IMR-90 (cell line): ENCODE measurements at regions not wholly inside any gene's neighbourhood (a gene's known extent, or its start where the extent isn't known, plus 50 kb on each side); places are given as distances from the start of the nearest gene placed in this dataset.

Source experiments
- BHLHE40 ChIP-seq: fragments of 150-350 bp; IDR thresholded peaks from 2 replicates; pipeline ENCODE4 v1.6.1; 2016; ENCODE audit warnings: mild to moderate bottlenecking, low read depth, low read length
- POLR2A ChIP-seq: IDR thresholded peaks from 2 replicates; pipeline ENCODE4 v1.6.1; 2012; ENCODE audit warnings: mild to moderate bottlenecking, low read depth, low read length
- RCOR1 ChIP-seq: IDR thresholded peaks from 2 replicates; pipeline ENCODE4 v1.6.1; 2012; ENCODE audit warnings: mild to moderate bottlenecking, low read length, improper control_type of control experiment; ENCODE audit not compliant: insufficient replicate concordance
- TF ChIP-seq, protein P1 (sequence below): conservative IDR thresholded peaks from 2 replicates; pipeline ENCODE4 v1.5.1; 2012; ENCODE audit warnings: mild to moderate bottlenecking, low read depth, low read length, improper control_type of control experiment

DNA sequence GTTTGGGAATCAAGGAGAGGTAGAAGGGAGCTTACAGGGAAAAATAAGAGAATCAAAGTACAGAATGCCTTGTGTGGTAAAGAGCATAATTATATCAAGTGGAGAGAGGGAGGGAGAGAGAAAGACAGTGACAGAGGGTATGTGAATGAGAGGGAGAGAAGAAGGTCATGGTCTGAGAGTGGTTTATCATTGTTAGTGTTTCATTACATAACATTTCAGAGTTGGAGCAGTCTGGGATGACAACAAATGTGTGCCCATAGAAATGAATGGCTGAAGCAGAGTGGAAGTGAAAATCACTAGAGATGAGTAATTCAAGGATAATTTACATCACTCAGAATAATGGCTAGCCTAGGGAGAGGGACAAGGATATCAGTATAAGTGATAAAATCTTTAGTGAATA is 799.2 kb downstream of the TLE1 start:
- no peak for TF ChIP-seq RCOR1
- TF ChIP-seq, protein P1, sequence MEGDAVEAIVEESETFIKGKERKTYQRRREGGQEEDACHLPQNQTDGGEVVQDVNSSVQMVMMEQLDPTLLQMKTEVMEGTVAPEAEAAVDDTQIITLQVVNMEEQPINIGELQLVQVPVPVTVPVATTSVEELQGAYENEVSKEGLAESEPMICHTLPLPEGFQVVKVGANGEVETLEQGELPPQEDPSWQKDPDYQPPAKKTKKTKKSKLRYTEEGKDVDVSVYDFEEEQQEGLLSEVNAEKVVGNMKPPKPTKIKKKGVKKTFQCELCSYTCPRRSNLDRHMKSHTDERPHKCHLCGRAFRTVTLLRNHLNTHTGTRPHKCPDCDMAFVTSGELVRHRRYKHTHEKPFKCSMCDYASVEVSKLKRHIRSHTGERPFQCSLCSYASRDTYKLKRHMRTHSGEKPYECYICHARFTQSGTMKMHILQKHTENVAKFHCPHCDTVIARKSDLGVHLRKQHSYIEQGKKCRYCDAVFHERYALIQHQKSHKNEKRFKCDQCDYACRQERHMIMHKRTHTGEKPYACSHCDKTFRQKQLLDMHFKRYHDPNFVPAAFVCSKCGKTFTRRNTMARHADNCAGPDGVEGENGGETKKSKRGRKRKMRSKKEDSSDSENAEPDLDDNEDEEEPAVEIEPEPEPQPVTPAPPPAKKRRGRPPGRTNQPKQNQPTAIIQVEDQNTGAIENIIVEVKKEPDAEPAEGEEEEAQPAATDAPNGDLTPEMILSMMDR = no peak
- no peak for TF ChIP-seq POLR2A
- no peak for TF ChIP-seq BHLHE40
